Ovary (tissue), 7 donors: ENCODE measurements at regions not wholly inside any gene's neighbourhood (a gene's known extent, or its start where the extent isn't known, plus 50 kb on each side); places are given as distances from the start of the nearest gene placed in this dataset.

ENCODE experiments used
- DNase-seq, 5 donors: peaks; one replicate each; pipeline ENCODE4 v3.0.0-alpha.2; 2019 to 2020
- H3K27ac ChIP-seq, 2 donors: fragments of 200-600 bp; one replicate each; pipeline versions ENCODE4 v1.5.1 to v1.8.0; 2019 to 2022
- H3K27me3 ChIP-seq: fragments of 200-600 bp; one replicate; pipeline ENCODE4 v1.8.0; 2022
- H3K36me3 ChIP-seq: fragments of 200-600 bp; sonication (generic); one replicate; pipeline ENCODE4 v1.5.1; 2019
- H3K4me1 ChIP-seq: one replicate; pipeline ENCODE4 v1.8.1; 2013; ENCODE audit warnings: mild to moderate bottlenecking, moderate library complexity; ENCODE audit not compliant: insufficient read depth
- H3K4me3 ChIP-seq: fragments of 200-600 bp; sonication (generic); one replicate; pipeline ENCODE4 v1.5.1; 2017
- H3K9me3 ChIP-seq, 2 donors: fragments of 200-600 bp in 1 of 2; sonication (generic) in 1 of 2; one replicate each; pipeline versions ENCODE4 v1.5.1 to v1.8.1; 2013 to 2019; ENCODE audit warnings: mild to moderate bottlenecking in 1 of 2, moderate library complexity in 1 of 2
- EP300 ChIP-seq: sonication (generic); formaldehyde crosslinking; IDR thresholded peaks from one replicate; pipeline ENCODE4 v1.6.1; 2017; ENCODE audit warnings: antibody characterized with exemption
- POLR2A ChIP-seq: fragments of 450-650 bp; IDR thresholded peaks from one replicate; pipeline ENCODE4 v1.6.1; 2017; ENCODE audit warnings: antibody characterized with exemption, mild to moderate bottlenecking, moderate library complexity
- WGBS, 3 donors: extraction: QIAGEN DNeasy Blood & Tissue Kit in 1 of 3; methylation state at CpG; one replicate each; pipeline versions ENCODE4 v1.1.5 to v1.1.7; 2013 to 2017; 5-methylcytosine and 5-hydroxymethylcytosine counted together
- intact Hi-C, 4 donors: fragments of 100-400 bp; cut with DNase I; formaldehyde crosslinking; loops; one replicate each; pipeline versions ENCODE4 v1.11.0 to v1.15.1; 2022 to 2023
- TF ChIP-seq, protein P1 (sequence below), 3 donors: fragments of 450-650 bp in 2 of 3; fragments of 200-600 bp in 1 of 3; IDR thresholded peaks; one replicate each; pipeline versions ENCODE4 v1.5.1 to v1.8.0; 2016 to 2022; ENCODE audit warnings: antibody characterized with exemption in 3 of 3, mild to moderate bottlenecking in 1 of 3
- donor health status: DM: no; HTN: no; CAD: no; lungs with moderate emphysema.
- donor health status: DM: no; HTN: no; CAD: no.
- donor health status: Bipolar disorder and iron deficiency.
- donor health status: DM: no; HTN: no; CAD: no.
- donor health status: DM: yes; HTN: yes; CAD: no.

DNA sequence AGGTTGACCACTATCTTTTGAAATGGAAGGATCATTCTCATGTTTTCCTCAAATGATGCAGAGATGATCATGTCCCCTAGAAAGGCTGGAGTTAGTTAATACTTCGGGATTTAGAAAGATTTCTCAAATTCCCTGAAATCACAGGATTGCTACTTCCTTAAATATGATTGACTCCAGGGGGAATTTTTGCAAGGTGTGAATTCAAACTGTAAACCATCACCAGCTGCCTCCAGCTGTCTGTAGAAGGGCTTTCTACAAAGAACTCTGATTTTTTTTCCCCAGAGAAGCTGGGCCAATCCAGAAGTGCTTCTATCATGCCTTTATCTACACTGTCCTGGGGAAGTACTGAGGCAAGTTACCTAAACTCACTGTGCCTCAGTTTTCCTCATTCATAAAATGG, 114.5 kb downstream of the EDN1 start:
- Histone ChIP-seq H3K27ac (no peak overlapping the region), H3K9me3 (no peaks in the 10 kb centered on the region), H3K36me3 (no peaks in the 10 kb centered on the region), H3K4me1 (no peaks in the 10 kb centered on the region), H3K4me3 (no peak overlapping the region), H3K27me3 (no peaks in the 10 kb centered on the region)
- no peak for DNase-seq
- TF ChIP-seq POLR2A (no peak), EP300 (no peak)
- TF ChIP-seq, protein P1, sequence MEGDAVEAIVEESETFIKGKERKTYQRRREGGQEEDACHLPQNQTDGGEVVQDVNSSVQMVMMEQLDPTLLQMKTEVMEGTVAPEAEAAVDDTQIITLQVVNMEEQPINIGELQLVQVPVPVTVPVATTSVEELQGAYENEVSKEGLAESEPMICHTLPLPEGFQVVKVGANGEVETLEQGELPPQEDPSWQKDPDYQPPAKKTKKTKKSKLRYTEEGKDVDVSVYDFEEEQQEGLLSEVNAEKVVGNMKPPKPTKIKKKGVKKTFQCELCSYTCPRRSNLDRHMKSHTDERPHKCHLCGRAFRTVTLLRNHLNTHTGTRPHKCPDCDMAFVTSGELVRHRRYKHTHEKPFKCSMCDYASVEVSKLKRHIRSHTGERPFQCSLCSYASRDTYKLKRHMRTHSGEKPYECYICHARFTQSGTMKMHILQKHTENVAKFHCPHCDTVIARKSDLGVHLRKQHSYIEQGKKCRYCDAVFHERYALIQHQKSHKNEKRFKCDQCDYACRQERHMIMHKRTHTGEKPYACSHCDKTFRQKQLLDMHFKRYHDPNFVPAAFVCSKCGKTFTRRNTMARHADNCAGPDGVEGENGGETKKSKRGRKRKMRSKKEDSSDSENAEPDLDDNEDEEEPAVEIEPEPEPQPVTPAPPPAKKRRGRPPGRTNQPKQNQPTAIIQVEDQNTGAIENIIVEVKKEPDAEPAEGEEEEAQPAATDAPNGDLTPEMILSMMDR (IDR thresholded peaks at IDR 0.05), result no peak
- intact Hi-C loops, result no loop called here
- 13 to 78% (median 51%) methylated on average over 1 of the region's 1 CpG for WGBS, 3 donors

DNA sequence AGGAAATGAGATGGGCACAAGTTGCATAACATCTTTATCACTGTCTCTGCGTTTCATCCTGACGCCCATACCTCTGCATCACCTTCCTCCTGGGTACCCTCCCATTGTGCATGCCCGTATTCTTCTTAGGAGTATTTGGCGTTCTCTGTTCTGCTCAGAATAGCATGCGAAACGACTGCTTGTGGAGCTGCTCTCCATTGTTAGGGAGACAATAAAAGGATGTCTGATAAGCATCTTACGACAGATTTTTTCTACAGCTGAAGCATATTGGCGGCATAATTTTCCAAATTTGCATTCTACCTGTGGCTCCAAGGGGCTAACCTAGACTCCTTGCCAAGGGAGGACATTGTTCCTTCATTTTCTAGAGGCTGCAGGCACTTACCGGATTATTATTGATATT, 118.6 kb downstream of the EDN1 start:
- TF ChIP-seq POLR2A, result no peak
- no peak for TF ChIP-seq EP300
- TF ChIP-seq, protein P1 (IDR thresholded peaks at IDR 0.05), result no peak
- intact Hi-C loops, result loop anchor here in 1 of 4 donors (2.0 kb wide), 1 partner anchor 20 kb away; no protein-coding TSS in a partner anchor

DNA sequence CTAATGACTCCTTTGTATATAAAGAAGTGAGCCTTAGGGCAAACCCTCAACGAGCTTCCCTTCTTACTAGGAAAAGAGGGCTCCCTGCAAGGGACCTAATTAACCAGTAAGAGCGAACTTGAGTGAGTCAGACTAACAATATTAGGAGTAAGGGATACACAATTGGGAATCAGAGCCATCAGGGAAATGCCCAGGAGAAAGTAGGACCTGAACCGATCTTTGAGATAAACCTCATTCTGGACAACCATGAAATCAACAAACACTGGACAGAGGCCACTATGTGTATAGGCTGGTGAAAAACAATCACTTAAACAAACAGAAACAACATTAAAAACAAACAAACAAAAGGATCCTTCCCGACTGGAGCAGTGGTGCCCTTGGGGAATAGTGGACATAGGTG, 120.8 kb downstream of the EDN1 start:
- Histone ChIP-seq H3K4me1 (no peaks in the 10 kb centered on the region), H3K4me3 (no peak overlapping the region), H3K36me3 (no peaks in the 10 kb centered on the region), H3K9me3 (no peaks in the 10 kb centered on the region), H3K27ac (no peak overlapping the region), H3K27me3 (no peaks in the 10 kb centered on the region)
- intact Hi-C loops, result no loop called here
- TF ChIP-seq EP300 (no peak), POLR2A (no peak)
- TF ChIP-seq, protein P1 (IDR thresholded peaks at IDR 0.05), result no peak
- no peak for DNase-seq
- 69 to 95% (median 83%) methylated on average over 4 of the region's 4 CpGs for WGBS, 3 donors

More for the DNA sequence above, 118.6 kb downstream of the EDN1 start:
- no peaks in the 10 kb centered on the region for H3K9me3 ChIP-seq
- no peaks in the 10 kb centered on the region for H3K4me1 ChIP-seq
- H3K36me3 ChIP-seq, result no peaks in the 10 kb centered on the region
- H3K27me3 ChIP-seq, result no peaks in the 10 kb centered on the region
- H3K27ac ChIP-seq, result no peak overlapping the region
- 79 to 81% (median 80%) methylated on average over 9 of the region's 9 CpGs for WGBS, 3 donors
- DNase-seq, result no peak
- no peak overlapping the region for H3K4me3 ChIP-seq

DNA sequence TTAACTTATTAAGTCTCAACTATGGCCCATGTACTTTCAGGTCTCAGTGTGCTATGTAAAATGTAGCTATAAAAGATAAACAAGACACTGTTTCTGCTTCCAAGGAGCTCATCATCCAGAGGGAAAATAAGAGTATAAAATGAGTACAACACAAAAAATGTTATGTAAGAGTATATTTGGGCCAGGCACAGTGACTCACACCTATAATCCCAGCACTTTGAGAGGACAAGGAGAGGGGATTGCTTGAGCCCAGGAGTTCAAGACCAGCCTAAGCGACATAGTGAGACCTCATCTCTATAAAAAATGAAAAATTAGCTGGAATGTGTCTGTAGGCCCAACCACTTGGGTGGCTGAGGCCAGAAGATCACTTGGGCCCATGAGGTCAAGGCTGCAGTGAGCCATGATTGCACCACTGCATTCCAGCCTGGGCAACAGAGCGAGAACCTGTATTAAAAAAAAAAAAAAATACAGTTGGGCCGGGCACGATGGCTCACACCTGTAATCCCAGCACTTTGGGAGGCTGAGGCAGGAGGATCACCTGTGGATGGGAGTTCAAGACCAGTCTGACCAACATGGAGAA, 124.0 kb downstream of the EDN1 start:
- intact Hi-C loops, result no loop called here
- WGBS, 3 donors, result 91 to 93% (median 92%) methylated on average over 4 of the region's 4 CpGs
- no peaks in the 10 kb centered on the region for H3K4me1 ChIP-seq
- TF ChIP-seq, protein P1 (IDR thresholded peaks at IDR 0.05), result no peak
- TF ChIP-seq POLR2A, result no peak
- no peak for TF ChIP-seq EP300
- H3K4me3 ChIP-seq, result no peak overlapping the region
- DNase-seq, result no peak
- no peaks in the 10 kb centered on the region for H3K9me3 ChIP-seq
- no peaks in the 10 kb centered on the region for H3K27me3 ChIP-seq
- H3K36me3 ChIP-seq, result no peaks in the 10 kb centered on the region
- H3K27ac ChIP-seq, result no peak overlapping the region
